ENCODE measurements at regions not wholly inside any gene's neighbourhood (a gene's known extent, or its start where the extent isn't known, plus 50 kb on each side); places are given as distances from the start of the nearest gene placed in this dataset.

GRCh38 chr4:66872661-66873060, 672.6 kb downstream of the CENPC start:
- no peaks in the 10 kb centered on the region for H3K9me3 ChIP-seq
- no peak for TF ChIP-seq POLR2AphosphoS5 (IDR thresholded peaks at IDR 0.05)
- TF ChIP-seq POLR2A (IDR thresholded peaks at IDR 0.05) = no peak
- no peak for TF ChIP-seq CTCF (IDR thresholded peaks at IDR 0.05)
- TF ChIP-seq EP300 (IDR thresholded peaks at IDR 0.05) = no peak
- DNase-seq = no peak
- WGBS, 5 donors = 90 to 97% (median 94%) methylated on average over 1 of the region's 1 CpG
- no peaks in the 10 kb centered on the region for H3K36me3 ChIP-seq
- no peaks in the 10 kb centered on the region for H3K4me1 ChIP-seq
- no peaks in the 10 kb centered on the region for H3K27me3 ChIP-seq
- no peak overlapping the region for H3K4me3 ChIP-seq
- no peak overlapping the region for H3K27ac ChIP-seq
- intact Hi-C loops (cut with DNase I; ENCODE audit: low total_unique reads) = no loop called here

GRCh38 chr4:66863481-66863880, 681.8 kb downstream of the CENPC start:
- no peaks in the 10 kb centered on the region for H3K27me3 ChIP-seq
- H3K9me3 ChIP-seq = peaks cover 0 to 8% (median 2%) of the 10 kb centered on the region in 4 donors
- no peak for DNase-seq
- no peak overlapping the region for H3K4me3 ChIP-seq
- H3K36me3 ChIP-seq = no peaks in the 10 kb centered on the region
- TF ChIP-seq EP300 (IDR thresholded peaks at IDR 0.05) (no peak), CTCF (IDR thresholded peaks at IDR 0.05) (no peak), POLR2A (IDR thresholded peaks at IDR 0.05) (no peak), POLR2AphosphoS5 (IDR thresholded peaks at IDR 0.05) (no peak)
- H3K27ac ChIP-seq = no peak overlapping the region
- intact Hi-C loops (cut with DNase I; ENCODE audit: low total_unique reads) = no loop called here
- no peaks in the 10 kb centered on the region for H3K4me1 ChIP-seq

GRCh38 chr4:66855956-66856355, 689.3 kb downstream of the CENPC start:
- intact Hi-C loops (cut with DNase I; ENCODE audit: low total_unique reads) = no loop called here
- H3K4me1 ChIP-seq = no peaks in the 10 kb centered on the region
- no peak overlapping the region for H3K27ac ChIP-seq
- no peak overlapping the region for H3K4me3 ChIP-seq
- no peak for DNase-seq
- no peak for TF ChIP-seq CTCF (IDR thresholded peaks at IDR 0.05)
- no peak for TF ChIP-seq EP300 (IDR thresholded peaks at IDR 0.05)
- no peak for TF ChIP-seq POLR2AphosphoS5 (IDR thresholded peaks at IDR 0.05)
- TF ChIP-seq POLR2A (IDR thresholded peaks at IDR 0.05) = no peak
- peaks cover 0 to 8% (median 4%) of the 10 kb centered on the region in 4 donors for H3K9me3 ChIP-seq
- 45 to 67% (median 48%) methylated on average over 1 of the region's 1 CpG for WGBS, 5 donors
- no peaks in the 10 kb centered on the region for H3K36me3 ChIP-seq
- H3K27me3 ChIP-seq = no peaks in the 10 kb centered on the region

- no peak overlapping the region for H3K4me3 ChIP-seq
- H3K27me3 ChIP-seq = no peaks in the 10 kb centered on the region
- intact Hi-C loops (cut with DNase I; ENCODE audit: low total_unique reads) = no loop called here
- no peaks in the 10 kb centered on the region for H3K4me1 ChIP-seq
- TF ChIP-seq POLR2AphosphoS5 (IDR thresholded peaks at IDR 0.05) (no peak), EP300 (IDR thresholded peaks at IDR 0.05) (no peak), POLR2A (IDR thresholded peaks at IDR 0.05) (no peak), CTCF (IDR thresholded peaks at IDR 0.05) (no peak)
- no peak for DNase-seq
- 78 to 89% (median 86%) methylated on average over 3 of the region's 3 CpGs for WGBS, 5 donors
- no peaks in the 10 kb centered on the region for H3K36me3 ChIP-seq
- H3K9me3 ChIP-seq = peaks cover 0 to 3% (median 0%) of the 10 kb centered on the region in 4 donors
- no peak overlapping the region for H3K27ac ChIP-seq
These were observed 691.5 kb downstream of the CENPC start for GRCh38 chr4:66853845-66854244.
